IMR-90 (cell line): ENCODE measurements at regions not wholly inside any gene's neighbourhood (a gene's known extent, or its start where the extent isn't known, plus 50 kb on each side); places are given as distances from the start of the nearest gene placed in this dataset.

Experiments used
- ATAC-seq: fragments of 200-7000 bp; cut with Tn5 transposase; 2 replicates; pipeline ENCODE4 v1.9.1; 2020; ENCODE audit warnings: low read depth, mild to moderate bottlenecking, moderate library complexity
- BruUV-seq: library from RNA; stranded (reverse); fragments of 400-500 nt; replicated peaks from 2 replicates; lab custom pipeline; 2021; lab: Mats Ljungman, UMichigan
- CTCF ChIA-PET: fragments of 300-600 bp; formaldehyde crosslinking; extraction: SDS; loops from one replicate; lab custom pipeline; 2021; ENCODE audit warnings: antibody characterized with exemption; lab: Yijun Ruan, JAX
- POLR2A ChIA-PET: fragments of 300-600 bp; sonication (Branson Sonifier 250); formaldehyde crosslinking; loops from one replicate; lab custom pipeline; 2022; ENCODE audit warnings: antibody characterized with exemption; ENCODE audit not compliant: unreplicated experiment; lab: Charles Lee
- DNase-seq: peaks from one replicate; pipeline ENCODE4 v3.0.0; 2013
- H2AFZ ChIP-seq: replicated peaks from 2 replicates; pipeline ENCODE3; 2013; ENCODE audit warnings: low read length, mild to moderate bottlenecking; ENCODE audit not compliant: poor library complexity
- H2AK5ac ChIP-seq: 2 replicates; pipeline ENCODE4 v1.6.1; 2013; ENCODE audit warnings: low read depth, low read length, inconsistent platforms
- H2AK9ac ChIP-seq: replicated peaks from 2 replicates; pipeline ENCODE3; 2013; ENCODE audit warnings: mild to moderate bottlenecking, low read depth, low read length, moderate library complexity; ENCODE audit not compliant: poor library complexity
- H2BK120ac ChIP-seq: 2 replicates; pipeline ENCODE4 v1.6.1; 2013; ENCODE audit warnings: low read depth, low read length, inconsistent platforms
- H2BK15ac ChIP-seq: 3 replicates; pipeline ENCODE4 v1.6.1; 2013; ENCODE audit warnings: low read depth, low read length, inconsistent platforms
- H2BK20ac ChIP-seq: 2 replicates; pipeline ENCODE4 v1.6.1; 2013; ENCODE audit warnings: low read depth, mild to moderate bottlenecking, inconsistent platforms, low read length, moderate library complexity
- H2BK5ac ChIP-seq: 2 replicates; pipeline ENCODE4 v1.6.1; 2013; ENCODE audit warnings: mild to moderate bottlenecking, low read depth, low read length, inconsistent platforms; ENCODE audit not compliant: poor library complexity, severe bottlenecking
- H3K14ac ChIP-seq: replicated peaks from 2 replicates; pipeline ENCODE4 v1.6.1; 2013; ENCODE audit warnings: low read depth, low read length, inconsistent platforms
- H3K18ac ChIP-seq: 2 replicates; pipeline ENCODE4 v1.6.1; 2013; ENCODE audit warnings: low read depth, low read length, control low read depth
- H3K23ac ChIP-seq: 2 replicates; pipeline ENCODE4 v1.6.1; 2013; ENCODE audit warnings: low read depth, low read length, inconsistent platforms
- H3K27ac ChIP-seq: 2 replicates; pipeline ENCODE4 v1.5.1; 2013; ENCODE audit warnings: mild to moderate bottlenecking, control low read depth, low read length; ENCODE audit not compliant: insufficient read depth
- H3K27me3 ChIP-seq: 2 replicates; pipeline ENCODE4 v1.6.1; 2013; ENCODE audit warnings: low read length; ENCODE audit not compliant: control insufficient read depth, insufficient read depth
- H3K36me3 ChIP-seq: 2 replicates; pipeline ENCODE4 v1.6.1; 2013; ENCODE audit warnings: low read length, mixed read lengths; ENCODE audit not compliant: control insufficient read depth, insufficient read depth
- H3K4ac ChIP-seq: 2 replicates; pipeline ENCODE4 v1.6.1; 2013; ENCODE audit warnings: low read depth, low read length, inconsistent platforms
- H3K4me1 ChIP-seq: 2 replicates; pipeline ENCODE4 v1.6.1; 2013; ENCODE audit warnings: low read length, mixed read lengths; ENCODE audit not compliant: control insufficient read depth, insufficient read depth
- H3K4me2 ChIP-seq: 2 replicates; pipeline ENCODE4 v1.6.1; 2013; ENCODE audit warnings: low read depth, mild to moderate bottlenecking, control low read depth, low read length, moderate library complexity
- H3K4me3 ChIP-seq: 2 replicates; pipeline ENCODE4 v1.5.1; 2013; ENCODE audit warnings: low read depth, mild to moderate bottlenecking, control low read depth, low read length, moderate library complexity; ENCODE audit not compliant: insufficient read depth
- H3K56ac ChIP-seq: 2 replicates; pipeline ENCODE4 v1.6.1; 2013; ENCODE audit warnings: low read length, inconsistent platforms; ENCODE audit not compliant: insufficient read depth; ENCODE audit errors: extremely low read depth
- H3K79me1 ChIP-seq, 2 experiments: 2 replicates each; pipeline ENCODE4 v1.6.1; 2013; ENCODE audit warnings: low read length in 2 of 2, inconsistent platforms in 1 of 2, low read depth in 1 of 2
- H3K9ac ChIP-seq: 2 replicates; pipeline ENCODE4 v1.6.1; 2013; ENCODE audit warnings: low read depth, low read length, control low read depth
- H3K9me1 ChIP-seq: 2 replicates; pipeline ENCODE4 v1.6.1; 2013; ENCODE audit warnings: low read length, inconsistent platforms; ENCODE audit not compliant: insufficient read depth
- H3K9me3 ChIP-seq: 2 replicates; pipeline ENCODE4 v1.6.1; 2013; ENCODE audit warnings: low read length; ENCODE audit not compliant: control insufficient read depth, insufficient read depth
- H4K20me1 ChIP-seq: 2 replicates; pipeline ENCODE4 v1.6.1; 2013; ENCODE audit warnings: low read length, inconsistent platforms; ENCODE audit not compliant: insufficient read depth
- H4K5ac ChIP-seq: 2 replicates; pipeline ENCODE4 v1.6.1; 2013; ENCODE audit warnings: mild to moderate bottlenecking, low read depth, low read length, control low read depth
- H4K8ac ChIP-seq, 2 experiments: 2 replicates each; pipeline ENCODE4 v1.6.1; 2013; ENCODE audit warnings: low read depth in 2 of 2, low read length in 2 of 2, control low read depth in 1 of 2, inconsistent platforms in 1 of 2
- H4K91ac ChIP-seq: 2 replicates; pipeline ENCODE4 v1.6.1; 2013; ENCODE audit warnings: low read depth, low read length, inconsistent platforms; ENCODE audit not compliant: insufficient read depth
- BHLHE40 ChIP-seq: fragments of 150-350 bp; IDR thresholded peaks from 2 replicates; pipeline ENCODE4 v1.6.1; 2016; ENCODE audit warnings: mild to moderate bottlenecking, low read depth, low read length
- CEBPB ChIP-seq: IDR thresholded peaks from 2 replicates; pipeline ENCODE4 v1.6.1; 2012; ENCODE audit warnings: low read depth, low read length, improper control_type of control experiment
- CHD1 ChIP-seq: IDR thresholded peaks from 2 replicates; pipeline ENCODE4 v1.6.1; 2012; ENCODE audit warnings: low read depth, low read length, improper control_type of control experiment
- CTCF ChIP-seq: conservative IDR thresholded peaks from 2 replicates; pipeline ENCODE4 v1.5.1; 2012; ENCODE audit warnings: mild to moderate bottlenecking, low read depth, low read length, improper control_type of control experiment
- ELK1 ChIP-seq: fragments of 150-350 bp; IDR thresholded peaks from 2 replicates; pipeline ENCODE4 v1.6.1; 2016; ENCODE audit warnings: low read depth, mild to moderate bottlenecking, low read length, moderate library complexity, borderline replicate concordance
- FOS ChIP-seq: fragments of 150-350 bp; IDR thresholded peaks from 2 replicates; pipeline ENCODE4 v1.6.1; 2016; ENCODE audit warnings: low read depth, low read length
- MAFK ChIP-seq: IDR thresholded peaks from 2 replicates; pipeline ENCODE4 v1.6.1; 2012; ENCODE audit warnings: low read depth, low read length, improper control_type of control experiment
- MAZ ChIP-seq: IDR thresholded peaks from 2 replicates; pipeline ENCODE4 v1.6.1; 2012; ENCODE audit warnings: low read depth, mild to moderate bottlenecking, low read length, improper control_type of control experiment, moderate library complexity, borderline replicate concordance
- MXI1 ChIP-seq: IDR thresholded peaks from 2 replicates; pipeline ENCODE4 v1.6.1; 2012; ENCODE audit warnings: low read depth, mild to moderate bottlenecking, low read length, moderate library complexity, borderline replicate concordance
- NFE2L2 ChIP-seq: fragments of 150-350 bp; IDR thresholded peaks from 2 replicates; pipeline ENCODE4 v1.6.1; 2016; ENCODE audit warnings: low read depth, mild to moderate bottlenecking, low read length
- POLR2A ChIP-seq: IDR thresholded peaks from 2 replicates; pipeline ENCODE4 v1.6.1; 2012; ENCODE audit warnings: mild to moderate bottlenecking, low read depth, low read length
- RAD21 ChIP-seq: IDR thresholded peaks from 2 replicates; pipeline ENCODE4 v1.6.1; 2012; ENCODE audit warnings: low read length, improper control_type of control experiment
- RCOR1 ChIP-seq: IDR thresholded peaks from 2 replicates; pipeline ENCODE4 v1.6.1; 2012; ENCODE audit warnings: mild to moderate bottlenecking, low read length, improper control_type of control experiment; ENCODE audit not compliant: insufficient replicate concordance
- RFX5 ChIP-seq: IDR thresholded peaks from 2 replicates; pipeline ENCODE4 v1.8.0; 2012; ENCODE audit warnings: low read depth, mild to moderate bottlenecking, low read length, moderate library complexity
- SMC3 ChIP-seq: fragments of 150-350 bp; IDR thresholded peaks from 2 replicates; pipeline ENCODE4 v1.6.1; 2016; ENCODE audit warnings: low read depth, mild to moderate bottlenecking, antibody characterized with exemption, low read length, moderate library complexity
- USF2 ChIP-seq: fragments of 150-350 bp; IDR thresholded peaks from 2 replicates; pipeline ENCODE4 v1.6.1; 2017; ENCODE audit warnings: mild to moderate bottlenecking, antibody characterized with exemption, low read length, low read depth
- WGBS, 2 experiments: methylation state at CpG; one replicate each; pipeline versions ENCODE4 v1.1.5 to v1.1.7; 2013; ENCODE audit warnings: missing lambda C conversion rate in 2 of 2; ENCODE audit not compliant: insufficient read length in 1 of 2; ENCODE audit errors: extremely low coverage in 2 of 2; 5-methylcytosine and 5-hydroxymethylcytosine counted together
- dilution Hi-C: fragments of 300-500 bp; cut with HindIII; formaldehyde crosslinking; loops from one replicate; pipeline ENCODE4 v1.14.3; 2018; ENCODE audit warnings: low sequenced_read_pairs; ENCODE audit not compliant: unreplicated experiment
- in situ Hi-C: fragments of 300-500 bp; cut with MboI; formaldehyde crosslinking; loops from 3 replicates; pipeline ENCODE4 v1.14.3; 2019; ENCODE audit warnings: low sequenced_read_pairs, inconsistent platforms, mixed read lengths
- intact Hi-C: fragments of 100-400 bp; cut with micrococcal nuclease; formaldehyde crosslinking; loops from 2 replicates; pipeline ENCODE4 v1.10.0; 2022

GRCh38 chr3:164812042-164812441 is 266.3 kb downstream of the SI start:
- Histone ChIP-seq H3K4ac (no peak overlapping the region), H4K8ac (no peak overlapping the region), H4K5ac (no peak overlapping the region), H2BK5ac (no peak overlapping the region), H3K9ac (no peak overlapping the region), H3K4me3 (no peak overlapping the region), H3K36me3 (no peaks in the 10 kb centered on the region), H2AFZ (no peak overlapping the region), H3K79me1 (no peaks in the 10 kb centered on the region), H3K9me3 (peaks cover 10% of the 10 kb centered on the region; the same call in 1 of the 2 replicates), H3K4me2 (no peak overlapping the region), H3K56ac (no peak overlapping the region), H3K23ac (no peak overlapping the region), H2BK15ac (no peak overlapping the region), H3K9me1 (no peaks in the 10 kb centered on the region), H2BK20ac (no peak overlapping the region), H4K20me1 (no peaks in the 10 kb centered on the region), H3K18ac (no peak overlapping the region), H2AK5ac (no peak overlapping the region), H3K4me1 (no peaks in the 10 kb centered on the region), H3K14ac (no peak overlapping the region), H4K91ac (no peak overlapping the region), H2BK120ac (no peak overlapping the region), H3K27ac (no peak overlapping the region), H2AK9ac (no peak overlapping the region), H3K27me3 (no peaks in the 10 kb centered on the region)
- intact Hi-C loops (no loop called here), dilution Hi-C loops (no loop called here), in situ Hi-C loops (no loop called here)
- CTCF ChIA-PET = no interaction called here
- no TSS peak for BruUV-seq
- DNase-seq (no peak), ATAC-seq (no peak)
- TF ChIP-seq CTCF (no peak), USF2 (no peak), RAD21 (no peak), CEBPB (no peak), MAFK (no peak), FOS (no peak), BHLHE40 (no peak), RFX5 (no peak), RCOR1 (no peak), MAZ (no peak), POLR2A (no peak), MXI1 (no peak), ELK1 (no peak), CHD1 (no peak), NFE2L2 (no peak), SMC3 (no peak)
- POLR2A ChIA-PET = no interaction called here
- WGBS, 2 experiments = no CpG with 5 or more reads among the region's 6 CpGs
